ENCODE measurements at regions not wholly inside any gene's neighbourhood (a gene's known extent, or its start where the extent isn't known, plus 50 kb on each side); places are given as distances from the start of the nearest gene placed in this dataset.

GRCh38 chr5:35430381-35431162, 187.1 kb upstream of the SPEF2 start:
- Mint-ChIP-seq H3K36me3 (ENCODE audit: low read depth) (no peaks in the 10 kb centered on the region), H3K27me3 (ENCODE audit: insufficient read depth) (peaks cover 11% of the 10 kb centered on the region), H3K27ac (no peak overlapping the region), H3K9me3 (no peaks in the 10 kb centered on the region), H3K4me1 (ENCODE audit: low read depth) (no peaks in the 10 kb centered on the region), H3K4me3 (no peak overlapping the region)
- no peak for DNase-seq
- TF ChIP-seq CTCF (IDR thresholded peaks at IDR 0.05): no peak

- no peak for TF ChIP-seq CTCF (IDR thresholded peaks at IDR 0.05)
- no peak for DNase-seq
- Mint-ChIP-seq H3K27ac (no peak overlapping the region), H3K4me1 (ENCODE audit: low read depth) (no peaks in the 10 kb centered on the region), H3K27me3 (ENCODE audit: insufficient read depth) (peaks cover 7% of the 10 kb centered on the region; the same call in 1 of the 2 replicates), H3K4me3 (no peak overlapping the region), H3K36me3 (ENCODE audit: low read depth) (no peaks in the 10 kb centered on the region), H3K9me3 (no peaks in the 10 kb centered on the region)
These were observed 189.9 kb upstream of the PRLR start for GRCh38 chr5:35420200-35420599.

- H3K27me3 Mint-ChIP-seq (ENCODE audit: insufficient read depth): no peaks in the 10 kb centered on the region
- H3K9me3 Mint-ChIP-seq: no peaks in the 10 kb centered on the region
- no peak for TF ChIP-seq CTCF (IDR thresholded peaks at IDR 0.05)
- H3K27ac Mint-ChIP-seq: no peak overlapping the region
- H3K4me3 Mint-ChIP-seq: no peak overlapping the region
- no peaks in the 10 kb centered on the region for H3K36me3 Mint-ChIP-seq (ENCODE audit: low read depth)
- no peak for DNase-seq
- H3K4me1 Mint-ChIP-seq (ENCODE audit: low read depth): no peaks in the 10 kb centered on the region
These were observed 186.8 kb upstream of the PRLR start for GRCh38 chr5:35417040-35417439.

- H3K36me3 Mint-ChIP-seq (ENCODE audit: low read depth): no peaks in the 10 kb centered on the region
- H3K4me3 Mint-ChIP-seq: no peak overlapping the region
These were observed 186.1 kb upstream of the PRLR start for GRCh38 chr5:35416217-35416988.

GRCh38 chr5:35415309-35415708, 185.0 kb upstream of the PRLR start:
- TF ChIP-seq CTCF (IDR thresholded peaks at IDR 0.05): no peak
- Mint-ChIP-seq H3K4me1 (ENCODE audit: low read depth) (no peaks in the 10 kb centered on the region), H3K27me3 (ENCODE audit: insufficient read depth) (no peaks in the 10 kb centered on the region), H3K36me3 (ENCODE audit: low read depth) (no peaks in the 10 kb centered on the region), H3K9me3 (no peaks in the 10 kb centered on the region), H3K4me3 (no peak overlapping the region), H3K27ac (no peak overlapping the region)
- no peak for DNase-seq

More at GRCh38 chr5:35416217-35416988, 186.1 kb upstream of the PRLR start:
- TF ChIP-seq CTCF (IDR thresholded peaks at IDR 0.05): no peak
- no peaks in the 10 kb centered on the region for H3K27me3 Mint-ChIP-seq (ENCODE audit: insufficient read depth)
- H3K4me1 Mint-ChIP-seq (ENCODE audit: low read depth): no peaks in the 10 kb centered on the region
- H3K9me3 Mint-ChIP-seq: no peaks in the 10 kb centered on the region
- no peak for DNase-seq
- H3K27ac Mint-ChIP-seq: no peak overlapping the region

Data from HFFc6 (cell line).